ENCODE measurements at regions not wholly inside any gene's neighbourhood (a gene's known extent, or its start where the extent isn't known, plus 50 kb on each side); places are given as distances from the start of the nearest gene placed in this dataset.
A peak's percentile ranks its signal among the peaks of the same experiment; 100 is the strongest.
"Not testable (repeated sequence)": the region's sequence is repeated elsewhere in the genome, so short reads cannot be mapped to it uniquely, and the experiment has no call there.

GRCh38 chr7:106747804-106748203 is 86.8 kb upstream of the CCDC71L start:
- no peak for DNase-seq (ENCODE audit: low spot score)

DNA sequence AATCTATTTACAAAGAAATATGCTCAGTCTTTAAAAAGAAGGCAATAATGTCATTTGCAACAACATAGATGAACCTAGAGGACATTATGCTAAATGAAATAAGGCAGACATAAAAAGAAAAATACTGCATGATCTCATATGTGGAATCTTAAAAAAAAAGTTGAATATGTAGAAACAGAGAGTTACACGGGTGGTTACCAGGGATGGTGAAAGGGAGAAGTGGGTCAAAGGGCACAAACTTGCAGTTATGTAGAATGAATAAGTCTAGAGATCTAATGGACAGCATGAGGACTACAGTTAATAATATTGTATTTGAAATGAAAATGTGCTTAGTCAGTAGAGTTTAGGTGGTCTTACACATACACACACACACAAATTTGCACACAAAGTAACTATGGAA is 88.2 kb upstream of the CCDC71L start:
- DNase-seq (ENCODE audit: low spot score): no peak

DNA sequence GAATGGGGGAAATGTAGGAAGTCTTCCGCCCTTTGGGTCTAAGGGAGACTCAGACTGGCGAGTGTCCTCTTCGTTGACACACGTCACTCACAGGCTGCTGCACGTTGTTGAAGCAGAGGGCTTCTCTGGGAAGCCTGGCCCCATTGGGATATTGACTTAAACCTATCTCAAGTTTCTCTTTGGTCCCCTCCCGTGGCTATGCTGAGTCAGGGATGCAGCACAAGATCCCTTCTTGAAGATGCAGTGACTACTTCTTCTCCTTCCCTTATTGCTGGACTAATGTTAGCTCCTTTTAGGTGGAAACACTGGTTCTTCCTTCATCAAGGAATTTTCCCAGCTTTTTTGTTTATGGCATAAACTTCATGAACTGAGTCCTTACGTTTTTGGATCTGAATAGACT is 89.8 kb upstream of the CCDC71L start:
- no peak for DNase-seq (ENCODE audit: low spot score)

DNA sequence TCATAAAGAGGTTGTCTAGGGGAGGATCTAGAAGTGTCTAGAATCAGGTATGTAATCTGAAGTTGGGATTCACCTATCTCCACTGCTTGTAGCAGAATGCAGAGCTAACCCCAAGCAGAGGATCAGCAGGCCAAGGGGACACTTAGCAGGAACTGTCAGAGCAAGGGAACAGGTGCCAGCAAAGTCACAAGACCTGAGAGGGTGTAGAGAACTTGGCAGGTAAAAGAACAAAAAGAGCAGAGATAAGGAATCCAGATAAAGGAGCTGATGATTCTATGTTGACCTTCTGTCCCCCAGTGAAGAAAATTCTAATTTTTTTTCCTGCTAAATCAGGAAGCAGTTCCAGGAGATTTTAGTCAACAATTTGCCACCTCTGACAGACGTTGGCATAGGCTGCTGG is 91.4 kb upstream of the CCDC71L start:
- DNase-seq (ENCODE audit: low spot score): no peak

DNA sequence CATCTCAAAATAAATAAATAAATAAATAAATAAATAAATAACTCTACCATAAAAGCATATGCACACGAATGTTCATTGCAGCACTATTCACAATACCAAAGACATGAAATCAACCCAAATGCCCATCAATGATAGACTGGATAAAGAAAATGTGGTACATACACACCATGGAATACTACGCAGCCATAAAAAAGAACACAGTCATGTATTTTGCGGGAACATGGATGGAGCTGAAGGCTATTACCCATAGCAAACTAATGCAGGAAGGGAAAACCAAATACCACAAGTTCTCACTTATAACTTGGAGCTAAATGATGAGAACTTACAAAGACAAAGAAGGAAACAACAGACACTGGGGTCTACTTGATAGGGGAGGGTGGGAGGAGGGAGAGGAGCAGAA is 94.1 kb upstream of the CCDC71L start:
- not testable (repeated sequence) for DNase-seq (ENCODE audit: low spot score)

- DNase-seq (ENCODE audit: low spot score): no peak
These were observed 94.7 kb upstream of the CCDC71L start for GRCh38 chr7:106755641-106756040.

DNA sequence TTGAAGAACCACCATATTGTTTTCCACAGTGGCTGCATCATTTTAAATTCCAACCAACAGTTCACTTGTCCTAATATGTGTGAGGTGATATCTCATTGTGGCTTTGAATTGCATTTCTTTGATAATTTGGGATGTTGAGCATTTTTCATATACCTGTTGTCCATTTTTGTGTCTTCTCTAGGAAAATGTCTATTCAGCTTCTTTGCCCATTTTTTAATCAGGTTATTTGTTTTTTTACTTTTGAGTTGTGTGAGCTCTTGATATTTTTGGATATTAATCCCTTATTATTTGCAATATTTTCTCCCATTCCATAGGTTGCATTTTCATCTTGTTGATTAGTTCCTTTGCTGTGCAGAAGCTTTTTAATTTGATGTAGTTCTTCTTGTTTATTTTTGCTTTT is 95.1 kb upstream of the CCDC71L start:
- DNase-seq (ENCODE audit: low spot score): no peak

GRCh38 chr7:106756884-106757283 is 95.9 kb upstream of the CCDC71L start:
- DNase-seq (ENCODE audit: low spot score): no peak

DNA sequence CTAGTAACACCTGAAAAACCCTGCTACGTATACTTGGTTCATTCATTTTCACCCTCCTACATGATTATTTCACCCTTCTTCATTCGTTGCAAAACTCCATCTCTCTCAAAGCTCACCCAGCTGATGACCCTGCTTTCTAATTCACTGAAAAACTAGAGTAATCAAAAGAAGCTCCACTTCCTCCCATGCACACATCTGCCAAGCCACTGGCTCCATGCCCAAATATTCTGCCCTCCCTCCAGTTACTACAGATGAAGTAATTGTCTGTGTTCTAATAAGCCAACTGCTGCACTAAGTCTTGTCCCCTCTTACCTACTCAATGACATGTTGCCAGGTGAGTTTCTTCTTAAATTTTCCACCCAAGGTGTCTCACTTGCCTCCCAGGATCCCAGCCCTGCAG is 96.9 kb upstream of the CCDC71L start:
- peak; percentile 32 for DNase-seq (ENCODE audit: low spot score)

DNA sequence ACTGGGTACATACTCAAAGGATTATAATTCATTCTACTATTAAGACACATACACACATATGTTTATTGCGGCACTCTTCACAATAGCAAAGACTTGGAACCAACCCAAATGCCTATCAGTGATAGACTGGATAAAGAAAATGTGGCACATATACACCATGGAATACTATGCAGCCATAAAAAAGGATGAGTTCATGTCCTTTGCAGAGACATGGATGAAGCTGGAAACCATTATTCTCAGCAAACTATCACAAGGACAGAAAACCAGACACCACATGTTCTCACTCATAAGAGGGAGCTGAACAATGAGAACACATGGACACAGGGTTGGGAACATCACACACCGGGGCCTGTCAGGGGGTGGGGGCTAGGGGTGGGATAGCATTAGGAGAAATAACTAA is 101.9 kb upstream of the CCDC71L start:
- DNase-seq (ENCODE audit: low spot score): not testable (repeated sequence)

DNA sequence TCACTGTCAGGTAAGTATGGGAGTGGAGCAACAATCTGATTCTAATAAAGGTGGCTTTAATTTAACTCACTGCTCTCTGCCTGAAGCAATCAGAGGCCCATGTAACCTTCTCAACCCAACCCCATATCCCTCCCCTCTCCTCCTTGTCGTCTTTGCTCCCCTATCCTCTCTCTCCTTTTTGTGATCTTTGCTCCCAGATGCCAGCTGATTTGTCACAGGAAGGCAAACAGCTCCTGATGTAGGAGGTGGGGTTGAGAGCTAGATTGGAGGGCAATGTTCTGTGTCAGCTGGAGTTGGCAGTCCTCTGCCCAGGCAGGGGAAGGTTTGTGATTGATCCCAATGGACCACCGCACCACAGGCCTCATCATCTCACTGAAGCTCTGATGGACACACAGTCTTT is 101.4 kb upstream of the PIK3CG start:
- no peak for DNase-seq (ENCODE audit: low spot score)

- DNase-seq (ENCODE audit: low spot score): no peak
These were observed 99.2 kb upstream of the PIK3CG start for GRCh38 chr7:106765727-106766355.

- no peak for DNase-seq (ENCODE audit: low spot score)
These were observed 98.5 kb upstream of the PIK3CG start for GRCh38 chr7:106766551-106766950.

DNA sequence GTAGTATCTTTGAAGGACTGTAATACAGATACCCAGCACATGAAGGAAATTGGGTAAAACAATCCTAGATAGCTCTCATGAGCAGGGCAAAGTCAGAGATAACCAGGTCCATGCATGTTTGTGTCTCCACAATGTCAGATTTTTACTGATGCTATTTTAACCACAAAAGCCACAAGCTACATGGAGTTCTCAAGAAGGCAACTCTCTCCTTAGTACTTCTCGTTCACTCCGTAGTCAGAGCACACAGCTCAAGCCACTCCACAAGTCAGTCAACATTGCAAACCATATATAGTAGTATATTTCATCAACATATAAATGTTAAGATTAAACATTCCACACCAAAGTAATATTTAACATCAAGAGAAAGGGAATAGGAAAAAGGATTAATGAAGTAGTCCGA is 98.0 kb upstream of the PIK3CG start:
- no peak for DNase-seq (ENCODE audit: low spot score)

DNA sequence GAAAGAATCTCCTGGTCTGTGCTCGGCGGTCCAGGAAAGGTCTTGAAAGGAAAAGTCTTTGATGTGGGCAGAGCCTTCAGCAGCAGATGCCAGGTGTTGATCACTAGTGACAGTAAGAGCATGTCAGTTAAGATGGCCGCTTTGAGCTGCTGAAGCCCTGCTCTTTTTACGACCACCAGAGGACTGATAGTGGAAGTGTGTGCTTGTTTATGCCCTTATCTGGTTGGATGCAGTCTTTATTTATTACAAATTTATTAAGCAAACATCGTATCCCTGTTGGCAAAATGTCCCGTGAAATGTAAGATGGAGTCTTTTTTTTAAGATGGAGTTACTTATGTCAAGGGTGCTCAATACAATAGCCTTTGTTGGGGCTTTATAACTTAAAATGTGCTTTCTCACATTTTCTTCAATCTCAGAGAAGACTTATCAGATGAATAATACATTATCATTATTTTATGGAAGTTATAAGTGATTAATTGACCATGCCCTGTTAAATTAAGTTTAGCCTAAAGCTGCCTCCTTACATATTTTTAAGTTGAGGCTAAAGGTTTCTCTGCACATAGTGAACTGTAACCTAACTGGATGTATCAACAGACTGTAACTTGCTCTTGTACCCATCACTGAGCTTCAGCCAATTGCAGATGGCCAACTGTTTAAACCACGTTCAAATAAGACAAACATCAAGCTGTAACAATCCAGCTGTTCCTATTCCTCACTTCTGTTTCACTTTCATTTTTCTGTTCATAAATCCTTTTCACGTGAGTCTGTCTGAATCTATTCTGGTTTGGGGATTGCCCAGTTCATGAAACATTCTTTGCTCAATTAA is 97.4 kb upstream of the PIK3CG start:
- DNase-seq (ENCODE audit: low spot score): no peak

DNA sequence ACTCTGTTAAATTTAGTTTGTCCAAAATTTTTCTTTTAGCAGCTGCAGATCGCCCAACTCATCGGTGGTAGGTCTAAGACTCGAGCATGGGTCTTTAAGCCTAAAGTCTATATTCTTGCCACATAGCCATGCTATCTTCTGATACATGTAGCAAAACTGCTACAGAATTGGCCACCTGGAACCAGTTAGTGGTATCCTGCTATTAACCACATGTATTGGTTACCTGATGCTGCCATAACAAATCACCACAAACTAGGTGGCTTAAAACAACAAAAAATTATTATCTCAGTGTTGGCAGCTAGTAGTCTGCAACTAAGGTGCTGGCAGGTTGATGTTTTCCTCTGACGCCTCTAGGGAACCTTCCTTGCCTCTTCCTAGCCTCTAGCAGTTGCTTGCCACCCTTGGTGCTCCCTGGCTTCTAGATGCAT is 96.7 kb upstream of the PIK3CG start:
- no peak for DNase-seq (ENCODE audit: low spot score)

GRCh38 chr7:106770191-106770590 is 94.9 kb upstream of the PIK3CG start:
- no peak for DNase-seq (ENCODE audit: low spot score)

DNA sequence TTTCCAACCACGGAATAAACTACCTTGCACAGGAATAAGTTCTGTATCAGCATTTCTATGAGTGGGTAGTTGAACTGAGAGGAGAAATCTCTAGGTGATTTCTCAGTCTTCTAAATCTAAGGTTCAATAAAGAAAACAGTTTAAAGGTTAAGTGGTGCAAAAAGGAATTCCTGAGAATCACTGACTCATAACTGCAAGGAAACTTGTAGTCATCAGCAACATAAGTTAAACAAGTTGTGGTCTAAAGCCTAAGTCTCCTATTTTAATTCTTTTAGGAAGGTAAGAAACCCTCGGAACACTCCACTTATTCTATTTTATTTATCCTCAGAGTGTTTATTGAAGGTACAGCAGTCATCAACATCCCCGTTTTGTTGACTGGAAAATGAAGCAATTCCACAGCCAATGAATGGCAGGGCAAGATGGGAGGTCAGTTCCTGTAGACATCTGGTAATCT is 92.4 kb upstream of the PIK3CG start:
- peak; percentile 24 for DNase-seq (ENCODE audit: low spot score)

DNA sequence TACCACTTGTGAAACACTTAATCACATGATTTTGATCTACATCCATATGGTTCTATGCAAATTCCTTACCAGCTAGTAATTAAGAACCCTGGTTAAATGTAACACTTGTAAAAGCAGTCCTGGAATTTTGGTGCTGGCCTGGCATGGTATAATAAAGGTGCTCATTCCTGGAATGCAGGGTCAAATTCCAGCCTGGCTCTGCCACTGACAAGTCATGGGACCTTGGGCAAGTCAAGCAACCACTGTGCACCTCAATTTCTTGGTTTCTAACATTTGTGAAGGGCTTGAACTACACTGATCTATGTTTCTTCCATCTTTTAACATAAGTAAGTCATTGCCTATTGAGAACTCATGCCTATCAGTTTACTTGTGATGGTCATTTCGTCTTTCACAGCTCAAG is 91.9 kb upstream of the PIK3CG start:
- peak; percentile 54 for DNase-seq (ENCODE audit: low spot score)

- DNase-seq (ENCODE audit: low spot score): no peak
These were observed 91.4 kb upstream of the PIK3CG start for GRCh38 chr7:106773721-106774120.

DNA sequence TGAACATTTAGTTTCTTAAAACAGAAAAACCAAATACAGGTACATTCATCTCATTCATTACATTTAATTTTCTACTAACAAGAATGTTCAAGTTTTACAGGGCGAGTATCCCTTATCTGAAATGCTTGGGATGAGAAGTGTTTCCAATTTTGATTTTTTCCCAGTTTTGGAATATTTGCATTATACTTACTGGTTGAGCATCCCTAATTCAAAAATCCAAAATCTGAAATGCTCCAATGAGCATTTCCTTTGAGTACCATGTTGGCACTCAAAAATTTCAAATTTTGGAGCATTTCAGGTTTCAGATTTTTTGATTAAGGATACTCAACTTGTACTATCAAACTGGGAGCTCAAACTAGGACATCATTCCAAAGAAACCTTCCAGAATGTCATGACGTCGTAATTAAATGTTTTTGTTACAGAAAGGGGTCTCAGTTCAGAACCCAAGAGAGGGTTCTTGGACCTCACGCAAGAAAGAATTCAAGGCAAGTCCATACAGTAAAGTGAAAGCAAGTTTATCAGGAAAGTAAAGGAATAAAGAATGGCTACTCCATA is 90.8 kb upstream of the PIK3CG start:
- DNase-seq (ENCODE audit: low spot score): no peak

DNA sequence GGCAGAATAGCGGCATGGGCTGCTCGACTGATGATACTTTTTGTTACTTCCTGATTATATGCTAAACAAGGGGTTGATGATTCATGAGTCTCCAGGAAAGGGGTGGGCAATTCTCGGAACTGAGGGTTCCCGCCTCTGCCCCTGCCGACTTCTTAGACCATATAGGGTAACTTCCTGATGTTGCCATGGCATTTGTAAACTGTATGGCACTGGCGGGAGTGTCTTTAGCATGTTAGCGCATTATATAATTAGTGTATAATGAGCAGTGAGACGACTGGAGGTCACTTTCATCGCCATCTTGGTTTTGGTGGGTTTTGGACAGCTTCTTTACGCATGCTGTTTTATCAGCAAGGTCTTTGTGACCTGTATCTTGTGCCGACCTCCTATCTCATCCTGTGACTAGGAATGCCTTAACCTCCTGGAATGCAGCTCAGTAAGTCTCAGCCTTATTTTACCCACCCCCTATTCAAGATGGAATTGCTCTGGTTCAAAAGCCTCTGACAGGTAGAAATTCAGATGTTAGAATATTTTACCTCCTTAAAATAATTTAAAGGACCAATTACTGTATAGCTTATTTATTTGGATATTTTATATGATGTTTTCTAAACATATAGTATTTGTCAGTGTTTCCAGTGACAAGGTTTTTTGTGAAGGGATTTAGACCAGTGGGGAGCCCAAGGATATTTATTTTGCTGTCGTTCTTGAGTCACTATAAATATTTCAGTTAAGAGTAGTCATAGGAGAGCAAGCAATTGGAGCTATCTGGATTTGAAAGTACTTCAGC is 90.1 kb upstream of the PIK3CG start:
- DNase-seq (ENCODE audit: low spot score): peak; percentile 89
